IPS-11a (cell line): ENCODE measurements at regions not wholly inside any gene's neighbourhood (a gene's known extent, or its start where the extent isn't known, plus 50 kb on each side); places are given as distances from the start of the nearest gene placed in this dataset.
A peak's percentile ranks its signal among the peaks of the same experiment; 100 is the strongest.
"Not testable (repeated sequence)": the region's sequence is repeated elsewhere in the genome, so short reads cannot be mapped to it uniquely, and the experiment has no call there.

ENCODE experiments used
- H3K4me3 ChIP-seq: one replicate; pipeline ENCODE4 v1.5.1; 2013; ENCODE audit warnings: low read depth, low read length, control low read depth

GRCh38 chr6:90681863-90682262, 95.0 kb upstream of the MAP3K7 start:
- H3K4me3 ChIP-seq: no peak overlapping the region

GRCh38 chr6:90678049-90678779, 91.3 kb upstream of the MAP3K7 start:
- no peak overlapping the region for H3K4me3 ChIP-seq

GRCh38 chr6:90677440-90677839, 90.6 kb upstream of the MAP3K7 start:
- H3K4me3 ChIP-seq: no peak overlapping the region

GRCh38 chr6:90676516-90677300, 89.8 kb upstream of the MAP3K7 start:
- H3K4me3 ChIP-seq: no peak overlapping the region

DNA sequence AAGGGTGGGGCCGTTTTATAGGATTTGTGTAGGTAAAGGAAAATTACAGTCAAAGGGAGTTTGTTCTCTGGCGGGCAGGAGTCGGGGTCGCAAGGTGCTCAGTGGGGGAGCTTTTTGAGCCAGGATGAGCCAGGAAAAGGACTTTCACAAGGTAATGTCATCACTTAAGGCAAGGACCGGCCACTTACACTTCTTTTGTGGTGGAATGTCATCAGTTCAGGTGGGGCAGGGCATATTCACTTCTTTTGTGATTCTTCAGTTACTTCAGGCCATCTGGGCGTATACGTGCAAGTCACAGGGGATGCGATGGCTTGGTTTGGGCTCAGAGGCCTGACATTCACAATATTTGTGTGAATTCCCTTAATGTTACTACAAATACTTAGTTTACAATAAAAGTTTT, 88.2 kb upstream of the MAP3K7 start:
- H3K4me3 ChIP-seq: not testable (repeated sequence)

- H3K4me3 ChIP-seq: peak overlapping the region; percentile 24
Observed at GRCh38 chr6:90674077-90674476, 87.2 kb upstream of the MAP3K7 start.

DNA sequence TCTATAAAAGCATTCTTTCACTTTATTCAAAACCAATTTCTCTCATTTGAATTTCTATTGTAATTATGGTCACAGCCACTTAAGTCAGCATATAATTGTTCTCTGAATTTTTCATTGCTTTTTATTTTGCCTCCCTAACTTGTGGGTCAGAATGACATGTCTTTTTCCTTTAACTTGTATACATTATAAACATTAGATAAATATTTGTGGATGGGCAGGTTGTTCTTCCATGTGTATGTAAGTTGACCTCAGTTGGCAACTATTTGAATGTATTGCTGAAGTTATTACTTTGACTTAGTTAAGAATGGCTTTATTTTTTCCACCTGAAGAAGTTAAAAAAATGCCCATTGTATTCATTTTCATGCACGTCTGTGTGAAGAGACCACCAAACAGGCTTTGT, 83.0 kb upstream of the MAP3K7 start:
- H3K4me3 ChIP-seq: no peak overlapping the region

DNA sequence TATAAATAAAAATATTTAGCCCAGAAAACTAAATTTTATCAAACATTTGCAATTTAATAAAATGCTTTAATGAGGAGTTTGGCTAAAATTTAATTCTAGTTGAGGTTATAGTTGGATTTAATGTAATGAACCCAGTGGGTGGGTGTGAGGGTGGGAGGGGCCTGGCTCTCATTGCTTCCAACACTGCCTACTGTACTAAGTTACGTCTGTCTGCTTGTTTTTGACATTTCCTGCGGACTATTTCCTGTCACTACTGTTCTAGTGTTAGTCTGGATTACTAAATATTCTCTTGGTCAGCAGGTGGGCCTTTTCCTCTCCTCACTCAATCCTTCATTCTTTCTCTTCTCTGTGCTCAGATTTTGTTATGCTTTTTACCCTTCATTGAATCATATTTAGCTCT, 82.5 kb upstream of the MAP3K7 start:
- H3K4me3 ChIP-seq: no peak overlapping the region

- no peak overlapping the region for H3K4me3 ChIP-seq
Observed at GRCh38 chr6:90668141-90668540, 81.3 kb upstream of the MAP3K7 start.

DNA sequence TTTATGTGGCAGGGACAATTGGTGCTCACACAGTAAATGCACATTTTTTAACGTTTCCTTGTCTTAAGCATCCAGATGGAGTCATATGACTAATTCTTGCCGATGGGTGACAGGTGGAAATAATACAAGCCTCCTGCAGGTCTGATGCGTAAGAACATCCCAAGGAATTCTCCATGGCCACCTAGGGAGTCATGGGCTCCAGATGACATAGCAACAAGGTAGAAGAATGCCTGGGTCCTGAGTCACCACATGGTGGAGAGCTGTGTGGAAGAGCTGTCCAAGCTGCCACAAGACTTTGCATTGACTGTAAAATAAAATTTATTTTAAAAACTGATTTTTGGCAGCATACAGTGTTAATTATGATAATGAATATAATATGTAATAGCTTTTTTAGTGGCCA, 77.0 kb upstream of the MAP3K7 start:
- no peak overlapping the region for H3K4me3 ChIP-seq

DNA sequence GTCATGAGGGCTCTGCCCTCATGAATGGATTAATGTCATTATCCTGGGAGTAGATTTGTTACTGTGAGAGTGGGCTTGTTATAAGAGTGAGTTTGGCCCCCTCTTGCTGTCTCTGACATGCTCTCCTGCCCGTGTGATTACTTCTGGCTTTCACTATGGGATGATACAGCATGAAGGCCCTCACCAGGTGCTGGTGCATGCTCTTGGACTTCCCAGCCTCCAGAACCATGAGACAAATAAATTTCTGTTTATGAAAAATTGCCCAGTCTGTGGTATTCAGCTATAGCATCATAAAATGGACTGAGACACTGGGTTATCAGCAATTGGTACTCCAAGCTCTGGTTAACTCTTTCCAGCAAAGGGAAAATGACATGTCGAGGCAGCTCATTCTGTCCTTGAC, 76.2 kb upstream of the MAP3K7 start:
- no peak overlapping the region for H3K4me3 ChIP-seq

GRCh38 chr6:90660931-90661330, 74.1 kb upstream of the MAP3K7 start:
- H3K4me3 ChIP-seq: no peak overlapping the region

GRCh38 chr6:90658497-90658896, 71.6 kb upstream of the MAP3K7 start:
- no peak overlapping the region for H3K4me3 ChIP-seq

DNA sequence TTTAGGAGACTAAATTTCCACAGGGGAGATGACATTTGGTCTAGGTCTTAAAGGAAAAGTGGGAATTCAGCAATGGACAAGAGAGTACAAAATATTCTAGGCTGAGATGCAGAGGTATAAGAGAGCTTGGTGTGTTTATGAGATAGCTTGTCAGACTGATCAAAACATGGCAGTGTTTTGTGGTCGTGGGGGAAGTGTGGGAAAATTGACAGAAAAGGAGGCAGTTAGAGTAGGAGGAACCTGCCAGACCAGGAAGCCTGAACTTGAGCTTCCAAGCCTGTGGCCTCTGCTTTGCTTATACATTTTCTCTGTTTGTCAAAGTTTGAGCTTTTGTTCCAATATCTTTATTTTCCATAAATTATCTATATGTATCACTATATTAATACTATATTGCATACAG, 69.5 kb upstream of the MAP3K7 start:
- no peak overlapping the region for H3K4me3 ChIP-seq

DNA sequence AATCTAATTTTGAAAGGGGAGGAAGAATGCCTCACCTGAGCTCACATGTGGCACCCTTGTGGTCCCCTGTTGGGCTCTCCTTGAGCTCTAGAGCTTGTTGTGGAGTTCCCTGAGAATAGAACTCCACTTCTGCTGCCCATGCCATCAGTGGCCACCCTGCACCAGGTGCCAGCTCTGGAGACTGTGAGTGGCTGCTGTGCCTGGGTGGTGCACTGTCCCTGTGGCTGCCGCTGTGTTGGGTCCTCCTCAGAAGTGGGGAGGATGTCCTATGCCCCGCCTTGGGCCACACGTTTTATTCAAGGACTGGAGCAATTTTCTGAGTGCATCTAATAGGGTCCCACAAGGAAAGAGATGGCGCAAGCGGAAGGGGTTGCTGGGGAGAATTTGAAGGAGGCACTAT, 67.9 kb upstream of the MAP3K7 start:
- no peak overlapping the region for H3K4me3 ChIP-seq

GRCh38 chr6:90654166-90654565, 67.3 kb upstream of the MAP3K7 start:
- H3K4me3 ChIP-seq: no peak overlapping the region

DNA sequence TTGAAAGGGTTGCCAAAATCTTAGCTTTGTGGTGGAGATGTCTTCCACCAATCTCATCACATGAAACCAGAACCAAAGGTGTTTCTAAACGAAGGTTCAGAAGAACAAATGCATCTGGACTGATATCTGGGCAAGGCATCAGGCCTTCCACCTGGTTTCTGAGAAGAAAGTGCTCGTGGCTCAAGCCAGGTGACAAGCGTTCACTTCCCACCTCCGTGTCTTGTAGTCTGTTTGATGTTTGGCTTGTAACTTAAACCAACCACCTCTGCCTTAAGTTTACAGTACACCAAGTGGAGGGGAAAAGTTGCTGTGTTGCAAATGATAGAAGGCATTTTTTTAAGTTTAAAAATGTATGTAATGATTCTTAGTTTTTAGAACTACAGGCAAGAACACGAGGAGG, 66.9 kb upstream of the MAP3K7 start:
- H3K4me3 ChIP-seq: no peak overlapping the region

DNA sequence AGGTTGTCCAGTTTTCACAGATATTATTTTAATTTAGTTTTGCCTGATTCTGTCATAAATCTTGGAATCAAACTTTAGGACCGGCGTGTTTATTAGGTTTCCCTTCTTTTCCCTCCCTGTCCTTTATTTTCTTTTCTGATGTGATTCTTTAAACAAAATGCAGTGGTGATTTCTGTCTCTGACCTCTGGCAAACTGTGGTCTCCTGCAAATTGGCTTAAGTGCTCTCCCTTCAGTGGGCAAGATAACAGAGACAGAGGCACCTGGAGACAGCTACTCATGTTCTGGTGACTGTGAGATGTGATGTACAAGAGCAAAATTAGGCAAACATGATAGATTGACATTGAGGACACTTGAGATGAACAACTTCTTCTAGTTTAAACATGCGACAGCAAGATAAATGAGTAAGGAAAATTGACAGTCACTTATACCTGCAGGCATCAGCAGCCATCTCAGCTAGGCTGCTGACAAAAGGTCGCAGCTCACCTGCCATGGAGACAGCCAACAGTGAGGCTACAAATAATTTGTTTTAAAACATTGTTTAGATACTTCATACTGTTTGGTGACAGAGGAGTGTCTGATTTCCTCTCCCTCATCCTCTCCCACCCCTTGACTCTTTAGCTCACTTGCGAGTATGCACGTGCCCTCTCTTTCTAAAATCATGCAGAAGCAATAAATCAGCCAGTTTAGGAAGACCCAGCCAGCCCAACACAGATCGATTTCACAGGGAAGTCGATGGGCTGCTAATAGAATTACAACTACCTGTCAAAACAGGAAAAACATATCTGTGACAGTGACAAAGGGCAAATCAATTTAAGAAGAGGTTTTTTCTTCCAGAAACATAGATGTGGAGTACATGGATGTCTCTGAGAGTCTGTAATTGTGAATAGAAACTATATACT, 63.4 kb upstream of the MAP3K7 start:
- H3K4me3 ChIP-seq: no peak overlapping the region

- H3K4me3 ChIP-seq: no peak overlapping the region
Observed at GRCh38 chr6:90648873-90649272, 62.0 kb upstream of the MAP3K7 start.

DNA sequence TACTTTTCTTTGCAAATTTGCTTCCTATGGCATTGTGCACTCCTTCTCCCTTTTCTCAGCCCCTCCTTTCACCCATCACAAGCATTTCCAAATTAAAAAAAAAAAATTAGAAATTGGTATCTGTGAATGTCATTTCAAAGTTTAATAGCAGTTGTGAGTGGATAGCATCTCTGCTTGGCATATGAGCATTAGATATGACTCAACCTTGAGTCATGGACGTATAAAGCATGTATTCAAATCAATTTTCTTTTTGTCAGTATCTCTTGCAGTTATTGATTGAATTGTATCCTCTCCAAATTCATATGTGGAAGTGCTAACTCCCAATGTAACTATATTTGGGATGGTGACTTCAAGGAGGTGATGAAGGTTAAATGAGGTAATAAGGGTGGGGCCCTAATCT, 60.1 kb upstream of the MAP3K7 start:
- no peak overlapping the region for H3K4me3 ChIP-seq

DNA sequence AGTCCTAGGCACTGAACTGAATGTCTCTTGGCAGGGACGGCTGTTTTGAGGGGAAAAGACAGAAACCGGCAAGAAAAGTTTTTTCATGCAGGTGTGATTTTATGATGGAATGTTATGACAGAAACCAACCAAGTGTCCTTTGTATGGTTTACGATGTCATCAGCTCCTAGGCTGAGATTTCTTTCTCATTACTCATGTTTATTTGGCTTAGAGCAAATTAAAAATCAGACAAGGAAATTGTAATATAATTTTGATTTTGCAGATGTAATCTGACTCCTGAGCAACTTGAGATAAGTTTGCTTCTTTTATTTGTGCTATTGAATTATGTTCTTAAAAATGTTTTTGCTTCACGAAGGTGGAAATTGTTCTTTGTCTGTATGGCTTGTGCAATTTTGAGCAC, 58.8 kb upstream of the MAP3K7 start:
- H3K4me3 ChIP-seq: no peak overlapping the region

GRCh38 chr6:90644492-90644891, 57.6 kb upstream of the MAP3K7 start:
- H3K4me3 ChIP-seq: no peak overlapping the region
